GM23338 (cell line): ENCODE measurements at regions not wholly inside any gene's neighbourhood (a gene's known extent, or its start where the extent isn't known, plus 50 kb on each side); places are given as distances from the start of the nearest gene placed in this dataset.

ENCODE experiments used
- ATAC-seq: fragments of 200-7000 bp; cut with Tn5 transposase; 3 replicates; pipeline ENCODE4 v1.9.1; 2020
- DNase-seq: peaks from one replicate; pipeline ENCODE4 v3.0.0-alpha.2; 2015; ENCODE audit warnings: low spot score
- H2AFZ ChIP-seq: fragments of 200-600 bp; sonication (generic); 2 replicates; pipeline ENCODE4 v1.8.0; 2016; ENCODE audit warnings: antibody characterized with exemption, mild to moderate bottlenecking, moderate library complexity
- H3F3A ChIP-seq: fragments of 200-600 bp; sonication (generic); replicated peaks from 2 replicates; pipeline ENCODE4 v1.8.0; 2017; ENCODE audit warnings: antibody characterized with exemption, mixed run types, low read depth
- H3K27ac ChIP-seq: fragments of 200-600 bp; sonication (generic); 2 replicates; pipeline ENCODE4 v1.6.1; 2016; ENCODE audit warnings: low read depth
- H3K27me3 ChIP-seq: fragments of 200-600 bp; sonication (generic); 2 replicates; pipeline ENCODE4 v1.8.0; 2016; ENCODE audit warnings: mild to moderate bottlenecking, mixed run types, moderate library complexity; ENCODE audit not compliant: insufficient read depth
- H3K36me3 ChIP-seq: fragments of 200-600 bp; sonication (generic); 2 replicates; pipeline ENCODE4 v1.8.0; 2016; ENCODE audit warnings: mild to moderate bottlenecking; ENCODE audit not compliant: insufficient read depth
- H3K4me1 ChIP-seq: fragments of 200-600 bp; sonication (generic); 2 replicates; pipeline ENCODE4 v1.8.0; 2016; ENCODE audit warnings: mild to moderate bottlenecking, moderate library complexity; ENCODE audit not compliant: insufficient read depth
- H3K4me2 ChIP-seq: fragments of 200-600 bp; sonication (generic); 2 replicates; pipeline ENCODE4 v1.7.1; 2017; ENCODE audit warnings: mixed run types
- H3K4me3 ChIP-seq: fragments of 200-600 bp; sonication (generic); 2 replicates; pipeline ENCODE4 v1.6.1; 2016; ENCODE audit warnings: mixed run types
- H3K79me2 ChIP-seq: fragments of 200-600 bp; sonication (generic); replicated peaks from 2 replicates; pipeline ENCODE4 v1.8.0; 2017; ENCODE audit warnings: mild to moderate bottlenecking; ENCODE audit not compliant: insufficient read depth
- H3K9me2 ChIP-seq: fragments of 200-600 bp; sonication (generic); 2 replicates; pipeline ENCODE4 v1.8.0; 2017; ENCODE audit not compliant: insufficient read depth
- H4K20me1 ChIP-seq: fragments of 200-600 bp; sonication (generic); replicated peaks from 2 replicates; pipeline ENCODE4 v1.8.0; 2017; ENCODE audit warnings: mild to moderate bottlenecking; ENCODE audit not compliant: insufficient read depth
- H3K27ac Mint-ChIP-seq: 2 replicates; pipeline ENCODE4 v1.8.0; 2020; ENCODE audit warnings: inconsistent platforms, mild to moderate bottlenecking, moderate library complexity, mixed read lengths
- H3K27me3 Mint-ChIP-seq: 3 replicates; pipeline ENCODE4 v1.8.0; 2022; ENCODE audit warnings: low read depth, mild to moderate bottlenecking, moderate library complexity, mixed read lengths, inconsistent platforms; ENCODE audit not compliant: insufficient read depth, poor library complexity
- H3K36me3 Mint-ChIP-seq: 3 replicates; pipeline ENCODE4 v1.8.0; 2021; ENCODE audit warnings: low read depth, mild to moderate bottlenecking, inconsistent platforms, moderate library complexity, mixed read lengths
- H3K4me1 Mint-ChIP-seq: 3 replicates; pipeline ENCODE4 v1.8.0; 2020; ENCODE audit warnings: mild to moderate bottlenecking, inconsistent platforms, mixed read lengths
- H3K4me3 Mint-ChIP-seq: 3 replicates; pipeline ENCODE4 v1.8.0; 2021; ENCODE audit warnings: moderate library complexity, mild to moderate bottlenecking, inconsistent platforms, mixed read lengths
- H3K9me3 Mint-ChIP-seq: 3 replicates; pipeline ENCODE4 v1.8.0; 2020; ENCODE audit warnings: moderate library complexity, mild to moderate bottlenecking, inconsistent platforms, mixed read lengths
- CREB1 ChIP-seq: fragments of 250-450 bp; sonication (Bioruptor Pico); IDR thresholded peaks from 2 replicates; pipeline ENCODE4 v1.5.0; 2020; ENCODE audit warnings: low read depth, mild to moderate bottlenecking, moderate library complexity
- EZH2 ChIP-seq: fragments of 200-600 bp; sonication (generic); IDR thresholded peaks from one replicate; pipeline ENCODE4 v1.8.0; 2017; ENCODE audit warnings: antibody characterized with exemption, mild to moderate bottlenecking, low read depth; ENCODE audit not compliant: unreplicated experiment
- EZH2phosphoT487 ChIP-seq: fragments of 200-600 bp; sonication (generic); IDR thresholded peaks from one replicate; pipeline ENCODE4 v1.8.1; 2018; ENCODE audit warnings: antibody characterized with exemption; ENCODE audit not compliant: unreplicated experiment
- JUNB ChIP-seq: IDR thresholded peaks from one replicate; pipeline ENCODE4 v1.6.1; 2016; ENCODE audit warnings: antibody characterized with exemption; ENCODE audit not compliant: unreplicated experiment
- NANOG ChIP-seq: IDR thresholded peaks from 2 replicates; pipeline ENCODE4 v1.6.1; 2016; ENCODE audit warnings: antibody characterized with exemption, borderline replicate concordance
- POLR2AphosphoS5 ChIP-seq: IDR thresholded peaks from 2 replicates; pipeline ENCODE4 v1.6.1; 2016; ENCODE audit warnings: antibody characterized with exemption, low read depth
- STAT1 ChIP-seq: IDR thresholded peaks from one replicate; pipeline ENCODE4 v1.6.1; 2016; ENCODE audit warnings: antibody characterized with exemption; ENCODE audit not compliant: unreplicated experiment
- ZNF114 ChIP-seq: fragments of 250-450 bp; sonication (Bioruptor Pico); IDR thresholded peaks from 2 replicates; pipeline ENCODE4 v1.5.0; 2020; ENCODE audit warnings: mild to moderate bottlenecking, moderate library complexity
- ZNF331 ChIP-seq: fragments of 250-450 bp; sonication (Bioruptor Pico); IDR thresholded peaks from 2 replicates; pipeline ENCODE4 v1.5.0; 2020; ENCODE audit warnings: low read depth, mild to moderate bottlenecking, moderate library complexity
- TF ChIP-seq, protein P1 (sequence below): fragments of 250-450 bp; sonication (Bioruptor Pico); IDR thresholded peaks from 2 replicates; pipeline ENCODE4 v1.5.0; 2020; ENCODE audit warnings: mild to moderate bottlenecking, moderate library complexity
- TF ChIP-seq, protein P2 (sequence below): IDR thresholded peaks from 2 replicates; pipeline ENCODE4 v1.6.1; 2016; ENCODE audit warnings: antibody characterized with exemption
- TF ChIP-seq, protein P3 (sequence below), 2 experiments: fragments of 200-600 bp in 1 of 2; sonication (generic) in 1 of 2; conservative IDR thresholded peaks; 2 replicates each; pipeline versions ENCODE4 v1.5.1 to v1.6.1; 2016 to 2017; ENCODE audit warnings: antibody characterized with exemption in 2 of 2, low read depth in 2 of 2, mild to moderate bottlenecking in 2 of 2, moderate library complexity in 1 of 2
- TF ChIP-seq, protein P4 (sequence below): IDR thresholded peaks from one replicate; pipeline ENCODE4 v1.6.1; 2018; ENCODE audit warnings: antibody characterized with exemption; ENCODE audit not compliant: unreplicated experiment

DNA sequence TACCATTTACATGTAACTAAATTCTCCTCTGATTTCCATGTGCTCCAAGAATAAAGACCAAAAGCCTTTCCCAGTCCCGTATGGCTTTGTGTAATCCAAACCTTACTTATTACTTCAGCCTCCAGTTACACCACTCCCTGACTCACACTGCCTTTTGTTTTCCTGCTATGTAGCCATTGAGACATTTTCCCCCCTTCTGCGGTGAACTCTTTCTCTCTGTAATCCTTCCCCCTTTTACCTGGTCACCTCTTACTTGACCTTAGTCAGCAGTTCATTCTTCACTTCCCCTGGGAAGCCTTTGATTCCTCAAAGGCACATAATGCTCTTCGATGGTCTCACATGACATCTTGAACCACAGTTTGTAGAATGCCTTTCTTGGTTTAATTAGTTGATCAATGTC is 256.0 kb upstream of the FANCL start:
- H3K27me3 ChIP-seq = no peaks in the 10 kb centered on the region
- H3K4me3 Mint-ChIP-seq = peak overlapping the region; percentile 33
- no peak overlapping the region for H3K4me2 ChIP-seq
- H3K79me2 ChIP-seq = no peaks in the 10 kb centered on the region
- H3K36me3 Mint-ChIP-seq = no peaks in the 10 kb centered on the region
- H3K27ac ChIP-seq = peak overlapping the region; percentile 18
- ATAC-seq (peak; percentile 97), DNase-seq (peak; percentile 81)
- H3K36me3 ChIP-seq = no peaks in the 10 kb centered on the region
- H3F3A ChIP-seq = no peaks in the 10 kb centered on the region
- H3K27ac Mint-ChIP-seq = peak overlapping the region; percentile 95
- H2AFZ ChIP-seq = no peak overlapping the region
- peaks cover 64% of the 10 kb centered on the region for H3K4me1 Mint-ChIP-seq
- H3K27me3 Mint-ChIP-seq = no peaks in the 10 kb centered on the region
- no peaks in the 10 kb centered on the region for H3K9me3 Mint-ChIP-seq
- TF ChIP-seq CREB1 (CRISPR knock-in tag) (peak; percentile 32), EZH2phosphoT487 (no peak), ZNF114 (CRISPR knock-in tag) (peak; percentile 51; the same call in 1 of the 2 replicates), EZH2 (no peak), NANOG (peak; percentile 82), STAT1 (no peak), POLR2AphosphoS5 (no peak), ZNF331 (no peak), JUNB (no peak)
- TF ChIP-seq, protein P1, sequence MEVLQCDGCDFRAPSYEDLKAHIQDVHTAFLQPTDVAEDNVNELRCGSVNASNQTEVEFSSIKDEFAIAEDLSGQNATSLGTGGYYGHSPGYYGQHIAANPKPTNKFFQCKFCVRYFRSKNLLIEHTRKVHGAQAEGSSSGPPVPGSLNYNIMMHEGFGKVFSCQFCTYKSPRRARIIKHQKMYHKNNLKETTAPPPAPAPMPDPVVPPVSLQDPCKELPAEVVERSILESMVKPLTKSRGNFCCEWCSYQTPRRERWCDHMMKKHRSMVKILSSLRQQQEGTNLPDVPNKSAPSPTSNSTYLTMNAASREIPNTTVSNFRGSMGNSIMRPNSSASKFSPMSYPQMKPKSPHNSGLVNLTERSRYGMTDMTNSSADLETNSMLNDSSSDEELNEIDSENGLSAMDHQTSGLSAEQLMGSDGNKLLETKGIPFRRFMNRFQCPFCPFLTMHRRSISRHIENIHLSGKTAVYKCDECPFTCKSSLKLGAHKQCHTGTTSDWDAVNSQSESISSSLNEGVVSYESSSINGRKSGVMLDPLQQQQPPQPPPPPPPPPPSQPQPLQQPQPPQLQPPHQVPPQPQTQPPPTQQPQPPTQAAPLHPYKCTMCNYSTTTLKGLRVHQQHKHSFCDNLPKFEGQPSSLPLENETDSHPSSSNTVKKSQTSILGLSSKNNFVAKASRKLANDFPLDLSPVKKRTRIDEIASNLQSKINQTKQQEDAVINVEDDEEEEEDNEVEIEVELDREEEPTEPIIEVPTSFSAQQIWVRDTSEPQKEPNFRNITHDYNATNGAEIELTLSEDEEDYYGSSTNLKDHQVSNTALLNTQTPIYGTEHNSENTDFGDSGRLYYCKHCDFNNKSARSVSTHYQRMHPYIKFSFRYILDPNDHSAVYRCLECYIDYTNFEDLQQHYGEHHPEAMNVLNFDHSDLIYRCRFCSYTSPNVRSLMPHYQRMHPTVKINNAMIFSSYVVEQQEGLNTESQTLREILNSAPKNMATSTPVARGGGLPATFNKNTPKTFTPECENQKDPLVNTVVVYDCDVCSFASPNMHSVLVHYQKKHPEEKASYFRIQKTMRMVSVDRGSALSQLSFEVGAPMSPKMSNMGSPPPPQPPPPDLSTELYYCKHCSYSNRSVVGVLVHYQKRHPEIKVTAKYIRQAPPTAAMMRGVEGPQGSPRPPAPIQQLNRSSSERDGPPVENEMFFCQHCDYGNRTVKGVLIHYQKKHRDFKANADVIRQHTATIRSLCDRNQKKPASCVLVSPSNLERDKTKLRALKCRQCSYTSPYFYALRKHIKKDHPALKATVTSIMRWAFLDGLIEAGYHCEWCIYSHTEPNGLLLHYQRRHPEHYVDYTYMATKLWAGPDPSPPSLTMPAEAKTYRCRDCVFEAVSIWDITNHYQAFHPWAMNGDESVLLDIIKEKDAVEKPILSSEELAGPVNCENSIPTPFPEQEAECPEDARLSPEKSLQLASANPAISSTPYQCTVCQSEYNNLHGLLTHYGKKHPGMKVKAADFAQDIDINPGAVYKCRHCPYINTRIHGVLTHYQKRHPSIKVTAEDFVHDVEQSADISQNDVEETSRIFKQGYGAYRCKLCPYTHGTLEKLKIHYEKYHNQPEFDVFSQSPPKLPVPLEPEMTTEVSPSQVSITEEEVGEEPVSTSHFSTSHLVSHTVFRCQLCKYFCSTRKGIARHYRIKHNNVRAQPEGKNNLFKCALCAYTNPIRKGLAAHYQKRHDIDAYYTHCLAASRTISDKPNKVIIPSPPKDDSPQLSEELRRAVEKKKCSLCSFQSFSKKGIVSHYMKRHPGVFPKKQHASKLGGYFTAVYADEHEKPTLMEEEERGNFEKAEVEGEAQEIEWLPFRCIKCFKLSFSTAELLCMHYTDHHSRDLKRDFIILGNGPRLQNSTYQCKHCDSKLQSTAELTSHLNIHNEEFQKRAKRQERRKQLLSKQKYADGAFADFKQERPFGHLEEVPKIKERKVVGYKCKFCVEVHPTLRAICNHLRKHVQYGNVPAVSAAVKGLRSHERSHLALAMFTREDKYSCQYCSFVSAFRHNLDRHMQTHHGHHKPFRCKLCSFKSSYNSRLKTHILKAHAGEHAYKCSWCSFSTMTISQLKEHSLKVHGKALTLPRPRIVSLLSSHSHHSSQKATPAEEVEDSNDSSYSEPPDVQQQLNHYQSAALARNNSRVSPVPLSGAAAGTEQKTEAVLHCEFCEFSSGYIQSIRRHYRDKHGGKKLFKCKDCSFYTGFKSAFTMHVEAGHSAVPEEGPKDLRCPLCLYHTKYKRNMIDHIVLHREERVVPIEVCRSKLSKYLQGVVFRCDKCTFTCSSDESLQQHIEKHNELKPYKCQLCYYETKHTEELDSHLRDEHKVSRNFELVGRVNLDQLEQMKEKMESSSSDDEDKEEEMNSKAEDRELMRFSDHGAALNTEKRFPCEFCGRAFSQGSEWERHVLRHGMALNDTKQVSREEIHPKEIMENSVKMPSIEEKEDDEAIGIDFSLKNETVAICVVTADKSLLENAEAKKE (CRISPR knock-in tag) = peak; percentile 90
- TF ChIP-seq, protein P2, sequence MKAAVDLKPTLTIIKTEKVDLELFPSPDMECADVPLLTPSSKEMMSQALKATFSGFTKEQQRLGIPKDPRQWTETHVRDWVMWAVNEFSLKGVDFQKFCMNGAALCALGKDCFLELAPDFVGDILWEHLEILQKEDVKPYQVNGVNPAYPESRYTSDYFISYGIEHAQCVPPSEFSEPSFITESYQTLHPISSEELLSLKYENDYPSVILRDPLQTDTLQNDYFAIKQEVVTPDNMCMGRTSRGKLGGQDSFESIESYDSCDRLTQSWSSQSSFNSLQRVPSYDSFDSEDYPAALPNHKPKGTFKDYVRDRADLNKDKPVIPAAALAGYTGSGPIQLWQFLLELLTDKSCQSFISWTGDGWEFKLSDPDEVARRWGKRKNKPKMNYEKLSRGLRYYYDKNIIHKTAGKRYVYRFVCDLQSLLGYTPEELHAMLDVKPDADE = no peak
- TF ChIP-seq, protein P3, sequence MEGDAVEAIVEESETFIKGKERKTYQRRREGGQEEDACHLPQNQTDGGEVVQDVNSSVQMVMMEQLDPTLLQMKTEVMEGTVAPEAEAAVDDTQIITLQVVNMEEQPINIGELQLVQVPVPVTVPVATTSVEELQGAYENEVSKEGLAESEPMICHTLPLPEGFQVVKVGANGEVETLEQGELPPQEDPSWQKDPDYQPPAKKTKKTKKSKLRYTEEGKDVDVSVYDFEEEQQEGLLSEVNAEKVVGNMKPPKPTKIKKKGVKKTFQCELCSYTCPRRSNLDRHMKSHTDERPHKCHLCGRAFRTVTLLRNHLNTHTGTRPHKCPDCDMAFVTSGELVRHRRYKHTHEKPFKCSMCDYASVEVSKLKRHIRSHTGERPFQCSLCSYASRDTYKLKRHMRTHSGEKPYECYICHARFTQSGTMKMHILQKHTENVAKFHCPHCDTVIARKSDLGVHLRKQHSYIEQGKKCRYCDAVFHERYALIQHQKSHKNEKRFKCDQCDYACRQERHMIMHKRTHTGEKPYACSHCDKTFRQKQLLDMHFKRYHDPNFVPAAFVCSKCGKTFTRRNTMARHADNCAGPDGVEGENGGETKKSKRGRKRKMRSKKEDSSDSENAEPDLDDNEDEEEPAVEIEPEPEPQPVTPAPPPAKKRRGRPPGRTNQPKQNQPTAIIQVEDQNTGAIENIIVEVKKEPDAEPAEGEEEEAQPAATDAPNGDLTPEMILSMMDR (conservative IDR thresholded peaks at IDR 0.05; ENCODE audit: low read depth in 2 of 2) = no peak
- TF ChIP-seq, protein P4, sequence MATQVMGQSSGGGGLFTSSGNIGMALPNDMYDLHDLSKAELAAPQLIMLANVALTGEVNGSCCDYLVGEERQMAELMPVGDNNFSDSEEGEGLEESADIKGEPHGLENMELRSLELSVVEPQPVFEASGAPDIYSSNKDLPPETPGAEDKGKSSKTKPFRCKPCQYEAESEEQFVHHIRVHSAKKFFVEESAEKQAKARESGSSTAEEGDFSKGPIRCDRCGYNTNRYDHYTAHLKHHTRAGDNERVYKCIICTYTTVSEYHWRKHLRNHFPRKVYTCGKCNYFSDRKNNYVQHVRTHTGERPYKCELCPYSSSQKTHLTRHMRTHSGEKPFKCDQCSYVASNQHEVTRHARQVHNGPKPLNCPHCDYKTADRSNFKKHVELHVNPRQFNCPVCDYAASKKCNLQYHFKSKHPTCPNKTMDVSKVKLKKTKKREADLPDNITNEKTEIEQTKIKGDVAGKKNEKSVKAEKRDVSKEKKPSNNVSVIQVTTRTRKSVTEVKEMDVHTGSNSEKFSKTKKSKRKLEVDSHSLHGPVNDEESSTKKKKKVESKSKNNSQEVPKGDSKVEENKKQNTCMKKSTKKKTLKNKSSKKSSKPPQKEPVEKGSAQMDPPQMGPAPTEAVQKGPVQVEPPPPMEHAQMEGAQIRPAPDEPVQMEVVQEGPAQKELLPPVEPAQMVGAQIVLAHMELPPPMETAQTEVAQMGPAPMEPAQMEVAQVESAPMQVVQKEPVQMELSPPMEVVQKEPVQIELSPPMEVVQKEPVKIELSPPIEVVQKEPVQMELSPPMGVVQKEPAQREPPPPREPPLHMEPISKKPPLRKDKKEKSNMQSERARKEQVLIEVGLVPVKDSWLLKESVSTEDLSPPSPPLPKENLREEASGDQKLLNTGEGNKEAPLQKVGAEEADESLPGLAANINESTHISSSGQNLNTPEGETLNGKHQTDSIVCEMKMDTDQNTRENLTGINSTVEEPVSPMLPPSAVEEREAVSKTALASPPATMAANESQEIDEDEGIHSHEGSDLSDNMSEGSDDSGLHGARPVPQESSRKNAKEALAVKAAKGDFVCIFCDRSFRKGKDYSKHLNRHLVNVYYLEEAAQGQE = no peak
- H3K4me1 ChIP-seq = peaks cover 66% of the 10 kb centered on the region
- H4K20me1 ChIP-seq = no peaks in the 10 kb centered on the region
- no peak overlapping the region for H3K4me3 ChIP-seq
- no peaks in the 10 kb centered on the region for H3K9me2 ChIP-seq
